B cell (primary cell): ENCODE measurements at regions not wholly inside any gene's neighbourhood (a gene's known extent, or its start where the extent isn't known, plus 50 kb on each side); places are given as distances from the start of the nearest gene placed in this dataset.

Experiments
- ATAC-seq: fragments of 200-7000 bp; cut with Tn5 transposase; one replicate; pipeline ENCODE4 v1.10.0; 2021; ENCODE audit warnings: low read depth, mild to moderate bottlenecking, moderate number of reproducible peaks, moderate library complexity
- CTCF ChIA-PET: fragments of 350-600 bp; sonication (Branson Sonifier 250); formaldehyde crosslinking; loops from one replicate; lab custom pipeline; 2021; ENCODE audit warnings: antibody characterized with exemption, inconsistent platforms; lab: Charles Lee
- POLR2A ChIA-PET: fragments of 350-600 bp; sonication (Branson Sonifier 250); formaldehyde crosslinking; loops from one replicate; lab custom pipeline; 2021; ENCODE audit warnings: antibody characterized with exemption; lab: Charles Lee
- DNase-seq: peaks from one replicate; pipeline ENCODE4 v3.0.0; 2013
- H2AFZ ChIP-seq: 2 replicates; pipeline ENCODE4 v1.6.1; 2012; ENCODE audit warnings: mild to moderate bottlenecking, low read depth, low read length; ENCODE audit not compliant: insufficient read depth, poor library complexity, severe bottlenecking
- H3K27ac ChIP-seq, 2 donors: 1 replicate in 1 of 2; 2 replicates in 1 of 2; pipeline ENCODE4 v1.5.1; 2012 to 2013; ENCODE audit warnings: low read length in 2 of 2, mild to moderate bottlenecking in 2 of 2, moderate library complexity in 1 of 2
- H3K27me3 ChIP-seq, 4 experiments: fragments of 200-600 bp in 1 of 4; sonication (generic) in 1 of 4; replicated peaks in 1 of 4; 1 replicate in 2 of 4; 2 replicates in 2 of 4; pipeline versions ENCODE4 v1.6.1 to v1.7.0; 2013 to 2016; ENCODE audit warnings: low read length in 3 of 4, mild to moderate bottlenecking in 2 of 4, mixed read lengths in 1 of 4, moderate library complexity in 1 of 4; ENCODE audit not compliant: insufficient read depth in 4 of 4, control insufficient read depth in 3 of 4; ENCODE audit errors: control extremely low read depth in 1 of 4
- H3K36me3 ChIP-seq, 2 experiments: replicated peaks in 1 of 2; 1 replicate in 1 of 2; 2 replicates in 1 of 2; pipeline versions ENCODE4 v1.6.1 to v1.7.1; 2013; ENCODE audit warnings: low read length in 1 of 2; ENCODE audit not compliant: insufficient read depth in 2 of 2, control insufficient read depth in 1 of 2; ENCODE audit errors: control extremely low read depth in 1 of 2, extremely low read depth in 1 of 2
- H3K4me1 ChIP-seq, 2 donors: fragments of 200-600 bp in 1 of 2; sonication (generic) in 1 of 2; 1 replicate in 1 of 2; 2 replicates in 1 of 2; pipeline versions ENCODE4 v1.5.1 to v1.6.1; 2013 to 2017; ENCODE audit warnings: low read length in 2 of 2; ENCODE audit not compliant: control insufficient read depth in 2 of 2, insufficient read depth in 2 of 2
- H3K4me2 ChIP-seq: replicated peaks from 2 replicates; pipeline ENCODE3; 2012; ENCODE audit warnings: mild to moderate bottlenecking, low read depth, low read length; ENCODE audit not compliant: poor library complexity, severe bottlenecking
- H3K4me3 ChIP-seq, 5 experiments: fragments of 200-600 bp in 1 of 5; sonication (generic) in 1 of 5; 1 replicate in 3 of 5; 2 replicates in 2 of 5; pipeline versions ENCODE4 v1.5.1 to v1.7.0; 2011 to 2016; ENCODE audit warnings: low read length in 4 of 5, mild to moderate bottlenecking in 4 of 5, low read depth in 2 of 5, control low read depth in 1 of 5, moderate library complexity in 1 of 5; ENCODE audit not compliant: insufficient read depth in 1 of 5; ENCODE audit errors: control extremely low read depth in 1 of 5, extremely low read depth in 1 of 5
- H3K79me2 ChIP-seq: fragments of 200-600 bp; sonication (generic); one replicate; pipeline ENCODE4 v1.6.0; 2016; ENCODE audit warnings: low read length; ENCODE audit not compliant: control insufficient read depth, insufficient read depth
- H3K9ac ChIP-seq: fragments of 200-600 bp; sonication (generic); 2 replicates; pipeline ENCODE4 v1.6.1; 2017; ENCODE audit warnings: mild to moderate bottlenecking, low read length, moderate library complexity
- H3K9me3 ChIP-seq, 3 donors: one replicate each; pipeline versions ENCODE4 v1.6.1 to v1.7.1; 2013; ENCODE audit warnings: low read length in 2 of 3; ENCODE audit not compliant: control insufficient read depth in 2 of 3, insufficient read depth in 1 of 3; ENCODE audit errors: control extremely low read depth in 1 of 3
- H4K20me1 ChIP-seq: 2 replicates; pipeline ENCODE4 v1.6.0; 2012; ENCODE audit warnings: mild to moderate bottlenecking, low read length; ENCODE audit not compliant: insufficient read depth, control insufficient read depth, poor library complexity, severe bottlenecking
- H3K27ac Mint-ChIP-seq: one replicate; pipeline ENCODE4 v1.8.0; 2021; ENCODE audit warnings: mixed read lengths
- H3K27me3 Mint-ChIP-seq: one replicate; pipeline ENCODE4 v1.8.0; 2021; ENCODE audit warnings: mixed read lengths
- H3K4me1 Mint-ChIP-seq: one replicate; pipeline ENCODE4 v1.8.0; 2021; ENCODE audit warnings: mixed read lengths
- H3K4me3 Mint-ChIP-seq: one replicate; pipeline ENCODE4 v1.8.0; 2021; ENCODE audit warnings: mixed read lengths
- H3K9me3 Mint-ChIP-seq: one replicate; pipeline ENCODE4 v1.8.0; 2022; ENCODE audit warnings: mixed read lengths; ENCODE audit not compliant: insufficient read depth
- EZH2 ChIP-seq: IDR thresholded peaks from 2 replicates; pipeline ENCODE4 v1.6.1; 2012; ENCODE audit warnings: borderline replicate concordance, low read depth, mild to moderate bottlenecking, moderate library complexity, low read length; ENCODE audit not compliant: insufficient read depth, poor library complexity, severe bottlenecking
- intact Hi-C: fragments of 100-400 bp; cut with micrococcal nuclease; formaldehyde crosslinking; loops from one replicate; pipeline ENCODE4 v1.10.0; 2022
- TF ChIP-seq, protein P1 (sequence below): fragments of 200-600 bp; IDR thresholded peaks from one replicate; pipeline ENCODE4 v1.8.0; 2022; ENCODE audit warnings: antibody characterized with exemption, mild to moderate bottlenecking

DNA sequence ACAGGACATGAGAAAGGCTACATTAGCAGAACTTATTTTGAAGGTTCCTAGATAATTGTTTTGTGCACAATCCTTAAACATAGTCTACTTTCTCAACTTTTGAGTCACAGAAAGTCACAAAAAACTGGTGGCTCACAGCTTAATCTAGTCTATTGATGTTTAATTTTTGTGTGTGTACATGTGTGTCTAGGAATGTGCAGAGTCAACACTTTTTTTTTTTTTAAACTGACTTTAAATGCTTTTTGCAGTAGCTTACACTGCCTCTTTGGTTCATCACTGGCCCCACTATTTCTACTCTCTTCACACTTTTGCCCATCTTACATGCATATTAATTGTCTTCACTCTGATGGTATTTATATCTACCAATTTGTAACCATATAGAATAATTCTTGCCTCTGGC, 566.9 kb downstream of the BCKDHB start:
- ChIA-PET POLR2A (no interaction called here), CTCF (interaction anchor here (0.6 kb wide), 1 partner anchor 63 kb away, joined by 4 read pairs; no protein-coding TSS in a partner anchor)
- no peak overlapping the region for H3K27ac Mint-ChIP-seq
- H3K4me1 ChIP-seq: no peaks in the 10 kb centered on the region
- H3K36me3 ChIP-seq: no peaks in the 10 kb centered on the region
- H3K4me3 ChIP-seq: no peak overlapping the region
- DNase-seq: no peak
- no peak overlapping the region for H3K9ac ChIP-seq
- H3K4me3 Mint-ChIP-seq: no peak overlapping the region
- no peak for ATAC-seq
- H3K27me3 Mint-ChIP-seq: no peaks in the 10 kb centered on the region
- no peak overlapping the region for H3K4me2 ChIP-seq
- H3K27me3 ChIP-seq: no peaks in the 10 kb centered on the region
- H3K9me3 Mint-ChIP-seq: no peaks in the 10 kb centered on the region
- H3K27ac ChIP-seq: no peak overlapping the region
- H3K9me3 ChIP-seq: no peaks in the 10 kb centered on the region
- no peaks in the 10 kb centered on the region for H4K20me1 ChIP-seq
- H2AFZ ChIP-seq: no peak overlapping the region
- H3K4me1 Mint-ChIP-seq: no peaks in the 10 kb centered on the region
- no peaks in the 10 kb centered on the region for H3K79me2 ChIP-seq
- no peak for TF ChIP-seq EZH2
- TF ChIP-seq, protein P1, sequence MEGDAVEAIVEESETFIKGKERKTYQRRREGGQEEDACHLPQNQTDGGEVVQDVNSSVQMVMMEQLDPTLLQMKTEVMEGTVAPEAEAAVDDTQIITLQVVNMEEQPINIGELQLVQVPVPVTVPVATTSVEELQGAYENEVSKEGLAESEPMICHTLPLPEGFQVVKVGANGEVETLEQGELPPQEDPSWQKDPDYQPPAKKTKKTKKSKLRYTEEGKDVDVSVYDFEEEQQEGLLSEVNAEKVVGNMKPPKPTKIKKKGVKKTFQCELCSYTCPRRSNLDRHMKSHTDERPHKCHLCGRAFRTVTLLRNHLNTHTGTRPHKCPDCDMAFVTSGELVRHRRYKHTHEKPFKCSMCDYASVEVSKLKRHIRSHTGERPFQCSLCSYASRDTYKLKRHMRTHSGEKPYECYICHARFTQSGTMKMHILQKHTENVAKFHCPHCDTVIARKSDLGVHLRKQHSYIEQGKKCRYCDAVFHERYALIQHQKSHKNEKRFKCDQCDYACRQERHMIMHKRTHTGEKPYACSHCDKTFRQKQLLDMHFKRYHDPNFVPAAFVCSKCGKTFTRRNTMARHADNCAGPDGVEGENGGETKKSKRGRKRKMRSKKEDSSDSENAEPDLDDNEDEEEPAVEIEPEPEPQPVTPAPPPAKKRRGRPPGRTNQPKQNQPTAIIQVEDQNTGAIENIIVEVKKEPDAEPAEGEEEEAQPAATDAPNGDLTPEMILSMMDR: no peak
- intact Hi-C loops: no loop called here

DNA sequence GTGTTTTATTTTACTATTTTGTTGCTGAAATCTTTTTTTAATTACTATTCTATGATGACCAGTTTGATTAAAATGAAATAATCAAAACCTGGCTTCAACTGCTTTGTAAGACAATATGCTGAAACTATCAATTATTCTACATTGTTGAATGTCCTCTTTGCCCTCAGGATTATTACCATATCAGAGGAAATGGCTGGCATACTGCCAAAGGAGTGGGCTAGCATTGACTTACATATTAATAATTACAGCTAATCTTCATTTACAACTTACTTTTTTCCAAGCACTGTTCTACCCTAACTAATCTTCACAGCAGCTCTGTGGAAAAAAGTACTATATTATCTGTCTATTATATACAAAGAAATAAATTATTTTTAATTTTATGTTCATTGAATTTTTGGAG, 560.5 kb downstream of the BCKDHB start:
- no peaks in the 10 kb centered on the region for H3K9me3 ChIP-seq
- Mint-ChIP-seq H3K27ac (no peak overlapping the region), H3K27me3 (no peaks in the 10 kb centered on the region), H3K4me3 (no peak overlapping the region), H3K4me1 (no peaks in the 10 kb centered on the region), H3K9me3 (no peaks in the 10 kb centered on the region)
- no peak overlapping the region for H3K9ac ChIP-seq
- H3K36me3 ChIP-seq: no peaks in the 10 kb centered on the region
- no peak overlapping the region for H2AFZ ChIP-seq
- POLR2A ChIA-PET: no interaction called here
- no peaks in the 10 kb centered on the region for H3K27me3 ChIP-seq
- CTCF ChIA-PET: no interaction called here
- no peaks in the 10 kb centered on the region for H3K4me1 ChIP-seq
- H3K4me2 ChIP-seq: no peak overlapping the region
- DNase-seq: no peak
- intact Hi-C loops: no loop called here
- no peak overlapping the region for H3K27ac ChIP-seq
- ATAC-seq: no peak
- TF ChIP-seq, protein P1: no peak
- no peak for TF ChIP-seq EZH2
- H3K79me2 ChIP-seq: no peaks in the 10 kb centered on the region
- H3K4me3 ChIP-seq: no peak overlapping the region
- no peaks in the 10 kb centered on the region for H4K20me1 ChIP-seq
